ENCODE measurements at regions not wholly inside any gene's neighbourhood (a gene's known extent, or its start where the extent isn't known, plus 50 kb on each side); places are given as distances from the start of the nearest gene placed in this dataset.
"Not testable (repeated sequence)": the region's sequence is repeated elsewhere in the genome, so short reads cannot be mapped to it uniquely, and the experiment has no call there.

- H3K4me1 ChIP-seq, result no peaks in the 10 kb centered on the region
- H3K9me3 ChIP-seq, result peaks cover 0 to 3% of the 10 kb centered on the region in 2 donors
- no peak for ATAC-seq
- no peak for DNase-seq
- intact Hi-C loops (cut with DNase I), result no loop called here
- H3K4me3 ChIP-seq, result no peak overlapping the region
- TF ChIP-seq CTCF (IDR thresholded peaks at IDR 0.05), result no peak
- H3K27me3 ChIP-seq, result no peaks in the 10 kb centered on the region
- no peak overlapping the region for H3K27ac ChIP-seq
- no peaks in the 10 kb centered on the region for H3K36me3 ChIP-seq
Observed at GRCh38 chr11:21710809-21711208, 482.1 kb upstream of the ANO5 start.

- H3K4me3 ChIP-seq, result no peak overlapping the region
- no peaks in the 10 kb centered on the region for H3K27me3 ChIP-seq
- intact Hi-C loops (cut with DNase I), result no loop called here
- H3K4me1 ChIP-seq, result no peaks in the 10 kb centered on the region
- peaks cover 0 to 3% of the 10 kb centered on the region in 2 donors for H3K9me3 ChIP-seq
- ATAC-seq (no peak), DNase-seq (no peak)
- TF ChIP-seq CTCF (IDR thresholded peaks at IDR 0.05), result no peak
- no peak overlapping the region for H3K27ac ChIP-seq
- no peaks in the 10 kb centered on the region for H3K36me3 ChIP-seq
Observed at GRCh38 chr11:21711341-21711740, 481.5 kb upstream of the ANO5 start.

GRCh38 chr11:21723678-21724077, 469.2 kb upstream of the ANO5 start:
- no peak for DNase-seq
- H3K9me3 ChIP-seq, result peaks cover 0 to 2% of the 10 kb centered on the region in 2 donors
- intact Hi-C loops (cut with DNase I), result no loop called here

GRCh38 chr11:21727102-21727501, 465.8 kb upstream of the ANO5 start:
- Histone ChIP-seq H3K9me3 (peaks cover 0 to 15% of the 10 kb centered on the region in 2 donors), H3K4me3 (no peak overlapping the region), H3K36me3 (no peaks in the 10 kb centered on the region), H3K4me1 (no peaks in the 10 kb centered on the region), H3K27me3 (no peaks in the 10 kb centered on the region), H3K27ac (no peak overlapping the region)
- TF ChIP-seq CTCF (IDR thresholded peaks at IDR 0.05), result no peak
- intact Hi-C loops (cut with DNase I), result no loop called here
- DNase-seq, result no peak
- ATAC-seq, result no peak

More at GRCh38 chr11:21723678-21724077, 469.2 kb upstream of the ANO5 start:
- H3K4me3 ChIP-seq, result no peak overlapping the region
- H3K36me3 ChIP-seq, result no peaks in the 10 kb centered on the region
- no peak for ATAC-seq
- no peak for TF ChIP-seq CTCF (IDR thresholded peaks at IDR 0.05)
- no peaks in the 10 kb centered on the region for H3K4me1 ChIP-seq
- H3K27me3 ChIP-seq, result no peaks in the 10 kb centered on the region
- no peak overlapping the region for H3K27ac ChIP-seq

GRCh38 chr11:21736404-21736803, 456.5 kb upstream of the ANO5 start:
- Histone ChIP-seq H3K4me1 (no peaks in the 10 kb centered on the region), H3K27ac (no peak overlapping the region), H3K4me3 (no peak overlapping the region), H3K27me3 (no peaks in the 10 kb centered on the region), H3K9me3 (peaks cover 0 to 14% of the 10 kb centered on the region in 2 donors), H3K36me3 (no peaks in the 10 kb centered on the region)
- DNase-seq, result no peak
- TF ChIP-seq CTCF (IDR thresholded peaks at IDR 0.05), result no peak
- intact Hi-C loops (cut with DNase I), result no loop called here
- ATAC-seq, result no peak

GRCh38 chr11:21752475-21753243, 440.2 kb upstream of the ANO5 start:
- H3K27me3 ChIP-seq; H3K27ac ChIP-seq; H3K9me3 ChIP-seq; H3K36me3 ChIP-seq; H3K4me1 ChIP-seq; H3K4me3 ChIP-seq; ATAC-seq; intact Hi-C loops (cut with DNase I): not testable (repeated sequence)
- peak in 1 of 4 donors; percentile 33 for DNase-seq

- H3K9me3 ChIP-seq, result peaks cover 0 to 11% of the 10 kb centered on the region in 2 donors
- intact Hi-C loops (cut with DNase I); H3K4me3 ChIP-seq; H3K27me3 ChIP-seq; H3K36me3 ChIP-seq; H3K4me1 ChIP-seq; H3K27ac ChIP-seq; ATAC-seq: not testable (repeated sequence)
- peak in 1 of 4 donors; percentile 54 for DNase-seq
Observed at GRCh38 chr11:21753244-21753767, 439.6 kb upstream of the ANO5 start.
